Stimulated activated CD4-positive, alpha-beta T cell treated with anti-CD3 and anti-CD28 coated beads, Interleukin-2, amount 100 ng/mL, for 24 hours (primary cell): ENCODE measurements at regions not wholly inside any gene's neighbourhood (a gene's known extent, or its start where the extent isn't known, plus 50 kb on each side); places are given as distances from the start of the nearest gene placed in this dataset.
A peak's percentile ranks its signal among the peaks of the same experiment; 100 is the strongest.
"Not testable (repeated sequence)": the region's sequence is repeated elsewhere in the genome, so short reads cannot be mapped to it uniquely, and the experiment has no call there.

Experiments
- DNase-seq, 2 donors: peaks; one replicate each; pipeline ENCODE4 v3.0.0-alpha.2; 2020

- DNase-seq: no peak
Observed at GRCh38 chr1:224791362-224791941, 138.0 kb upstream of the DNAH14 start.

- DNase-seq: no peak
Observed at GRCh38 chr1:224795591-224795990, 133.9 kb upstream of the DNAH14 start.

- DNase-seq: no peak
Observed at GRCh38 chr1:224799083-224799482, 130.4 kb upstream of the DNAH14 start.

GRCh38 chr1:224800486-224801119 is 128.9 kb upstream of the DNAH14 start:
- no peak for DNase-seq

- DNase-seq: no peak
Observed at GRCh38 chr1:224801844-224802490, 127.5 kb upstream of the DNAH14 start.

GRCh38 chr1:224802617-224803016 is 126.9 kb upstream of the DNAH14 start:
- DNase-seq: no peak

- DNase-seq: peak in 1 of 2 donors; percentile 2
Observed at GRCh38 chr1:224804220-224804619, 125.3 kb upstream of the DNAH14 start.

GRCh38 chr1:224805889-224806288 is 123.6 kb upstream of the DNAH14 start:
- no peak for DNase-seq

- no peak for DNase-seq
Observed at GRCh38 chr1:224809137-224809536, 120.3 kb upstream of the DNAH14 start.

- DNase-seq: no peak
Observed at GRCh38 chr1:224809613-224810012, 119.9 kb upstream of the DNAH14 start.

- no peak for DNase-seq
Observed at GRCh38 chr1:224811564-224811963, 117.9 kb upstream of the DNAH14 start.

- DNase-seq: no peak
Observed at GRCh38 chr1:224815647-224816046, 113.8 kb upstream of the DNAH14 start.

- no peak for DNase-seq
Observed at GRCh38 chr1:224816062-224816461, 113.4 kb upstream of the DNAH14 start.

- no peak for DNase-seq
Observed at GRCh38 chr1:224817382-224817781, 112.1 kb upstream of the DNAH14 start.

- no peak for DNase-seq
Observed at GRCh38 chr1:224819861-224820260, 109.6 kb upstream of the DNAH14 start.

GRCh38 chr1:224820341-224820740 is 109.1 kb upstream of the DNAH14 start:
- no peak for DNase-seq

GRCh38 chr1:224821751-224822150 is 107.7 kb upstream of the DNAH14 start:
- not testable (repeated sequence) for DNase-seq

GRCh38 chr1:224825525-224826000 is 103.9 kb upstream of the DNAH14 start:
- DNase-seq: no peak

GRCh38 chr1:224828691-224829090 is 100.8 kb upstream of the DNAH14 start:
- no peak for DNase-seq

- DNase-seq: no peak
Observed at GRCh38 chr1:224831501-224831900, 98.0 kb upstream of the DNAH14 start.

- DNase-seq: not testable (repeated sequence)
Observed at GRCh38 chr1:224839648-224840300, 89.7 kb upstream of the DNAH14 start.

- DNase-seq: not testable (repeated sequence)
Observed at GRCh38 chr1:224841803-224842202, 87.7 kb upstream of the DNAH14 start.

- DNase-seq: no peak
Observed at GRCh38 chr1:224846119-224846907, 83.2 kb upstream of the DNAH14 start.
